H1 (cell line): ENCODE measurements at regions not wholly inside any gene's neighbourhood (a gene's known extent, or its start where the extent isn't known, plus 50 kb on each side); places are given as distances from the start of the nearest gene placed in this dataset.

Experiments used
- CTCF ChIA-PET: fragments of 300-600 bp; sonication (Branson Sonifier 250); formaldehyde crosslinking; loops from one replicate; lab custom pipeline; 2021; ENCODE audit not compliant: partially characterized antibody; lab: Charles Lee
- POLR2A ChIA-PET: fragments of 300-600 bp; sonication (Branson Sonifier 250); formaldehyde crosslinking; loops from one replicate; lab custom pipeline; 2021; ENCODE audit warnings: inconsistent platforms; ENCODE audit not compliant: partially characterized antibody; lab: Charles Lee
- DNase-seq, 2 experiments: peaks; one replicate each; pipeline versions ENCODE4 v3.0.0 to v3.0.0-alpha.2; 2010 to 2022; ENCODE audit warnings: low spot score in 2 of 2, low read depth in 1 of 2, mixed read lengths in 1 of 2
- FAIRE-seq: peaks from 2 replicates; lab custom pipeline; 2011; peaks lifted over from hg19 to GRCh38; lab: Jason Lieb, UNC
- H2AFZ ChIP-seq: 2 replicates; pipeline ENCODE4 v1.8.1; 2012; ENCODE audit warnings: low read length, inconsistent platforms
- H2AK5ac ChIP-seq: 2 replicates; pipeline ENCODE4 v1.6.1; 2013; ENCODE audit warnings: low read depth, low read length
- H2BK120ac ChIP-seq: replicated peaks from 2 replicates; pipeline ENCODE3; 2013; ENCODE audit warnings: low read depth, low read length, inconsistent platforms
- H2BK12ac ChIP-seq: 2 replicates; pipeline ENCODE4 v1.6.1; 2013; ENCODE audit warnings: low read depth, low read length
- H2BK15ac ChIP-seq: 2 replicates; pipeline ENCODE4 v1.6.1; 2013; ENCODE audit warnings: low read length
- H2BK20ac ChIP-seq: 2 replicates; pipeline ENCODE4 v1.6.1; 2013; ENCODE audit warnings: low read length
- H2BK5ac ChIP-seq: 2 replicates; pipeline ENCODE4 v1.6.1; 2013; ENCODE audit warnings: low read depth, low read length
- H3K14ac ChIP-seq: 2 replicates; pipeline ENCODE4 v1.6.1; 2013; ENCODE audit warnings: inconsistent platforms; ENCODE audit not compliant: insufficient read length
- H3K18ac ChIP-seq: 2 replicates; pipeline ENCODE4 v1.6.1; 2013; ENCODE audit warnings: low read length; ENCODE audit errors: extremely low read depth
- H3K23ac ChIP-seq: 2 replicates; pipeline ENCODE4 v1.6.1; 2013; ENCODE audit warnings: inconsistent platforms; ENCODE audit not compliant: insufficient read length
- H3K23me2 ChIP-seq: 2 replicates; pipeline ENCODE4 v1.6.1; 2013; ENCODE audit warnings: low read depth, low read length
- H3K27ac ChIP-seq: 2 replicates; pipeline ENCODE4 v1.6.1; 2011; ENCODE audit warnings: low read depth, low read length, inconsistent platforms
- H3K27me3 ChIP-seq, 4 experiments: replicated peaks in 1 of 4; 1 replicate in 1 of 4; 2 replicates in 3 of 4; pipeline versions ENCODE4 v1.6.1 to v1.8.1; 2011 to 2013; ENCODE audit warnings: low read length in 3 of 4, mild to moderate bottlenecking in 3 of 4, inconsistent platforms in 2 of 4, mixed read lengths in 2 of 4, moderate library complexity in 1 of 4; ENCODE audit not compliant: control insufficient read depth in 3 of 4, insufficient read depth in 3 of 4; ENCODE audit errors: extremely low read depth in 1 of 4
- H3K36me3 ChIP-seq, 4 experiments: 2 replicates each; pipeline versions ENCODE4 v1.6.1 to v1.8.1; 2011 to 2013; ENCODE audit warnings: mild to moderate bottlenecking in 4 of 4, low read length in 3 of 4, moderate library complexity in 2 of 4, control low read depth in 1 of 4, inconsistent platforms in 1 of 4; ENCODE audit not compliant: insufficient read depth in 4 of 4, control insufficient read depth in 2 of 4
- H3K4ac ChIP-seq: replicated peaks from 2 replicates; pipeline ENCODE3; 2013; ENCODE audit warnings: low read length, low read depth, mixed read lengths, inconsistent platforms; ENCODE audit not compliant: insufficient read length
- H3K4me1 ChIP-seq, 4 experiments: replicated peaks in 1 of 4; 1 replicate in 1 of 4; 2 replicates in 3 of 4; pipeline versions ENCODE4 v1.6.1 to v1.8.1; 2011 to 2013; ENCODE audit warnings: low read length in 3 of 4, inconsistent platforms in 2 of 4, mixed read lengths in 1 of 4; ENCODE audit not compliant: insufficient read depth in 4 of 4, control insufficient read depth in 3 of 4
- H3K4me2 ChIP-seq, 2 experiments: 2 replicates each; pipeline versions ENCODE4 v1.6.1 to v1.8.1; 2011 to 2013; ENCODE audit warnings: low read depth in 2 of 2, low read length in 2 of 2, control low read depth in 1 of 2, inconsistent platforms in 1 of 2, mild to moderate bottlenecking in 1 of 2; ENCODE audit not compliant: insufficient read depth in 1 of 2
- H3K4me3 ChIP-seq, 4 experiments: fragments of 200-600, 300-600 bp in 1 of 4; sonication (generic), shearing (Covaris generic), sonication (Bioruptor Twin) in 1 of 4; 2 replicates each; pipeline versions ENCODE4 v1.5.1 to v1.8.1; 2011 to 2016; ENCODE audit warnings: low read length in 4 of 4, low read depth in 3 of 4, control low read depth in 2 of 4, inconsistent platforms in 2 of 4, mild to moderate bottlenecking in 2 of 4, mixed read lengths in 1 of 4, moderate library complexity in 1 of 4; ENCODE audit not compliant: insufficient read depth in 2 of 4; ENCODE audit errors: extremely low read depth in 1 of 4
- H3K56ac ChIP-seq: replicated peaks from 2 replicates; pipeline ENCODE3; 2013; ENCODE audit warnings: low read depth, mild to moderate bottlenecking, mixed read lengths, low read length, inconsistent platforms; ENCODE audit not compliant: insufficient read length
- H3K79me1 ChIP-seq: 2 replicates; pipeline ENCODE4 v1.6.1; 2013; ENCODE audit warnings: low read depth, low read length, control low read depth
- H3K79me2 ChIP-seq, 2 experiments: 2 replicates each; pipeline versions ENCODE4 v1.6.1 to v1.8.1; 2012 to 2013; ENCODE audit warnings: low read length in 2 of 2, mild to moderate bottlenecking in 2 of 2, inconsistent platforms in 1 of 2; ENCODE audit not compliant: insufficient read depth in 2 of 2, control insufficient read depth in 1 of 2
- H3K9ac ChIP-seq, 4 experiments: replicated peaks in 1 of 4; 1 replicate in 1 of 4; 2 replicates in 3 of 4; pipeline versions ENCODE4 v1.6.1 to v1.8.1; 2011 to 2013; ENCODE audit warnings: low read depth in 3 of 4, low read length in 3 of 4, control low read depth in 2 of 4, mild to moderate bottlenecking in 2 of 4, moderate library complexity in 2 of 4, inconsistent platforms in 1 of 4; ENCODE audit errors: extremely low read depth in 1 of 4
- H3K9me3 ChIP-seq, 2 experiments: 2 replicates each; pipeline versions ENCODE4 v1.6.1 to v1.8.1; 2012 to 2013; ENCODE audit warnings: mild to moderate bottlenecking in 2 of 2, moderate library complexity in 2 of 2, control low read depth in 1 of 2, inconsistent platforms in 1 of 2, low read depth in 1 of 2, low read length in 1 of 2, mixed read lengths in 1 of 2; ENCODE audit not compliant: insufficient read depth in 2 of 2
- H4K20me1 ChIP-seq, 2 experiments: replicated peaks in 1 of 2; 2 replicates each; pipeline versions ENCODE3 to v1.8.1; 2011 to 2013; ENCODE audit warnings: inconsistent platforms in 2 of 2, low read length in 2 of 2, mild to moderate bottlenecking in 1 of 2; ENCODE audit not compliant: insufficient read depth in 2 of 2, control insufficient read depth in 1 of 2
- H4K5ac ChIP-seq: 2 replicates; pipeline ENCODE4 v1.6.1; 2013; ENCODE audit warnings: low read length, low read depth, mixed read lengths, inconsistent platforms; ENCODE audit not compliant: insufficient read length
- H4K8ac ChIP-seq: 2 replicates; pipeline ENCODE4 v1.8.0; 2013; ENCODE audit warnings: mild to moderate bottlenecking, moderate library complexity, low read length, inconsistent platforms; ENCODE audit not compliant: insufficient read depth; ENCODE audit errors: extremely low read depth
- H4K91ac ChIP-seq: replicated peaks from 2 replicates; pipeline ENCODE3; 2013; ENCODE audit warnings: low read length, mixed read lengths, inconsistent platforms; ENCODE audit not compliant: insufficient read length
- CTCF ChIP-seq, 3 experiments: IDR thresholded peaks; 1 replicate in 2 of 3; 2 replicates in 1 of 3; pipeline versions ENCODE4 v1.5.1 to v1.6.1; 2011; ENCODE audit warnings: low read length in 3 of 3, mild to moderate bottlenecking in 3 of 3, inconsistent platforms in 2 of 3, low read depth in 1 of 3, moderate library complexity in 1 of 3; ENCODE audit not compliant: insufficient read depth in 1 of 3; ENCODE audit errors: control extremely low read depth in 1 of 3
- JUN ChIP-seq: IDR thresholded peaks from 2 replicates; pipeline ENCODE4 v1.6.1; 2011; ENCODE audit warnings: low read depth, mild to moderate bottlenecking, improper control_type of control experiment, low read length
- RAD21 ChIP-seq, 2 experiments: IDR thresholded peaks in 1 of 2; conservative IDR thresholded peaks in 1 of 2; 2 replicates each; pipeline ENCODE4 v1.6.1; 2011; ENCODE audit warnings: low read depth in 2 of 2, low read length in 2 of 2, improper control_type of control experiment in 1 of 2, inconsistent platforms in 1 of 2, mild to moderate bottlenecking in 1 of 2, moderate library complexity in 1 of 2
- RXRA ChIP-seq: IDR thresholded peaks from 2 replicates; pipeline ENCODE4 v1.6.1; 2011; ENCODE audit warnings: low read depth, mild to moderate bottlenecking, low read length, moderate library complexity; ENCODE audit not compliant: insufficient read depth
- WGBS, 2 experiments: shearing (Covaris generic) in 1 of 2; methylation state at CpG; one replicate each; pipeline versions ENCODE4 v1.1.6 to v1.1.7; 2013 to 2015; ENCODE audit warnings: low lambda C conversion rate in 2 of 2, mixed read lengths in 2 of 2, inconsistent platforms in 1 of 2, low coverage in 1 of 2, missing lambda C conversion rate in 1 of 2; ENCODE audit not compliant: insufficient replicate concordance in 2 of 2, insufficient coverage in 1 of 2, insufficient read length in 1 of 2; ENCODE audit errors: extremely low coverage in 1 of 2, missing lambda C conversion rate in 1 of 2; 5-methylcytosine and 5-hydroxymethylcytosine counted together

GRCh38 chrX:8879750-8880149 lies 78.6 kb upstream of the FAM9A start:
- H3K27ac ChIP-seq = no peak overlapping the region
- H4K5ac ChIP-seq = no peak overlapping the region
- H3K36me3 ChIP-seq = no peaks in the 10 kb centered on the region
- no peak overlapping the region for H2BK12ac ChIP-seq
- H3K18ac ChIP-seq = no peak overlapping the region
- H4K91ac ChIP-seq = no peak overlapping the region
- no peaks in the 10 kb centered on the region for H3K23me2 ChIP-seq
- no peak overlapping the region for H2BK20ac ChIP-seq
- H2AFZ ChIP-seq = no peak overlapping the region
- WGBS, 2 experiments = 100% methylated on average over 1 of the region's 4 CpGs; no CpG with 5 or more reads in 1 of the 2 experiments
- H3K4me2 ChIP-seq = no peak overlapping the region
- CTCF ChIA-PET = interaction anchor here (0.8 to 2.8 kb wide), 21 partner anchors 8 to 766 kb away, joined by 3 to 22 read pairs (median 4); no protein-coding TSS in a partner anchor
- no peak overlapping the region for H3K23ac ChIP-seq
- no peaks in the 10 kb centered on the region for H3K9me3 ChIP-seq
- DNase-seq = peak in 1 of 2 experiments; percentile 79
- H3K4me1 ChIP-seq = no peaks in the 10 kb centered on the region
- H2BK15ac ChIP-seq = no peak overlapping the region
- no peaks in the 10 kb centered on the region for H3K79me1 ChIP-seq
- H3K14ac ChIP-seq = no peak overlapping the region
- H3K9ac ChIP-seq = no peak overlapping the region
- POLR2A ChIA-PET = no interaction called here
- H3K56ac ChIP-seq = no peak overlapping the region
- H2BK120ac ChIP-seq = no peak overlapping the region
- no peak overlapping the region for H3K4ac ChIP-seq
- no peaks in the 10 kb centered on the region for H3K27me3 ChIP-seq
- no peak overlapping the region for H2BK5ac ChIP-seq
- FAIRE-seq = peak; percentile 76
- TF ChIP-seq RAD21 (IDR thresholded peaks at IDR 0.05 in 1 of 2, conservative IDR thresholded peaks at IDR 0.05 in 1 of 2; ENCODE audit: low read depth in 2 of 2, low read length in 2 of 2) (peak; percentile 43 to 63; a peak in 3 of 4 replicates), JUN (no peak), CTCF (IDR thresholded peaks at IDR 0.05; ENCODE audit: control extremely low read depth in 1 of 3, insufficient read depth in 1 of 3, low read depth in 1 of 3, low read length in 3 of 3) (peak; percentile 45 to 67 (median 57)), RXRA (no peak)
- H3K79me2 ChIP-seq = no peaks in the 10 kb centered on the region
- no peak overlapping the region for H2AK5ac ChIP-seq
- no peak overlapping the region for H3K4me3 ChIP-seq
- no peak overlapping the region for H4K8ac ChIP-seq
- H4K20me1 ChIP-seq = no peaks in the 10 kb centered on the region
